ENCODE measurements at regions not wholly inside any gene's neighbourhood (a gene's known extent, or its start where the extent isn't known, plus 50 kb on each side); places are given as distances from the start of the nearest gene placed in this dataset.

GRCh38 chr14:38774162-38774561 lies 328.9 kb downstream of the SEC23A start:
- DNase-seq: no peak

- DNase-seq: no peak
Observed at GRCh38 chr14:38770251-38770650, 332.8 kb downstream of the SEC23A start.

- no peak for DNase-seq
Observed at GRCh38 chr14:38762845-38763244, 340.2 kb downstream of the SEC23A start.

- DNase-seq: no peak
Observed at GRCh38 chr14:38762426-38762825, 340.6 kb downstream of the SEC23A start.

- no peak for DNase-seq
Observed at GRCh38 chr14:38761033-38761432, 342.0 kb downstream of the SEC23A start.

GRCh38 chr14:38758661-38759060 lies 344.4 kb downstream of the SEC23A start:
- DNase-seq: no peak

GRCh38 chr14:38755036-38755435 lies 348.0 kb downstream of the SEC23A start:
- no peak for DNase-seq

GRCh38 chr14:38752750-38753149 lies 350.3 kb downstream of the SEC23A start:
- no peak for DNase-seq

- DNase-seq: no peak
Observed at GRCh38 chr14:38752341-38752740, 350.7 kb downstream of the SEC23A start.

GRCh38 chr14:38751459-38751858 lies 351.6 kb downstream of the SEC23A start:
- no peak for DNase-seq

GRCh38 chr14:38749936-38750335 lies 353.1 kb downstream of the SEC23A start:
- no peak for DNase-seq

GRCh38 chr14:38745861-38746260 lies 357.2 kb downstream of the SEC23A start:
- DNase-seq: no peak

- no peak for DNase-seq
Observed at GRCh38 chr14:38743966-38744584, 359.0 kb downstream of the SEC23A start.

- peak in 2 of 3 donors; percentile 24 to 51 for DNase-seq
Observed at GRCh38 chr14:38737686-38738407, 365.2 kb downstream of the SEC23A start.

- DNase-seq: no peak
Observed at GRCh38 chr14:38735005-38735404, 368.0 kb downstream of the SEC23A start.

GRCh38 chr14:38731962-38732361 lies 371.1 kb downstream of the SEC23A start:
- DNase-seq: no peak

GRCh38 chr14:38730420-38730819 lies 372.6 kb downstream of the SEC23A start:
- DNase-seq: no peak

GRCh38 chr14:38727731-38728130 lies 375.3 kb downstream of the SEC23A start:
- peak; percentile 13 to 48 (median 34) for DNase-seq

GRCh38 chr14:38724621-38725020 lies 378.4 kb downstream of the SEC23A start:
- no peak for DNase-seq

- no peak for DNase-seq
Observed at GRCh38 chr14:38723959-38724358, 379.1 kb downstream of the SEC23A start.

GRCh38 chr14:38723277-38723676 lies 379.8 kb downstream of the SEC23A start:
- no peak for DNase-seq

GRCh38 chr14:38721822-38722431 lies 381.1 kb downstream of the SEC23A start:
- DNase-seq: peak; percentile 40 to 67 (median 57)

GRCh38 chr14:38718519-38718918 lies 384.5 kb downstream of the SEC23A start:
- no peak for DNase-seq

Data from muscle of back (tissue), 3 donors.